ENCODE measurements at regions not wholly inside any gene's neighbourhood (a gene's known extent, or its start where the extent isn't known, plus 50 kb on each side); places are given as distances from the start of the nearest gene placed in this dataset.
A peak's percentile ranks its signal among the peaks of the same experiment; 100 is the strongest.

DNA sequence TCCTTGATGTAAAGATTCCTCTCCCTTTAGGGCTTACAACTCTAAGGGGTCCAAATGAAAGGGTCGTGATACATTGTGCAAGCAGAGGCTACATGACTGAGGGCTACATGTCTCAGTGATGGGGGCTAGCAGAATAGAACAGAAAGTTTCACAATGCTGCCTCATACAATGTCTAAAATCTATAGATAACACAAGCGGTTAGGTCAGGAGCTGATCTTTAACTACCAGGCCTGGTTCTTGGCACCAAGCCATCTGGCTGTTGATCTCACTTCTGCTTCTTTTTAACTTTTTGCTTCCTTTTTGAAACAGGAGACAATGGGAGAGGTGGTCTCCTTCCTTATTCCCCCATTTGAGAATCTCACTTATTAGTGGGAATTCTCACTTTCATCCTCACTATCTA lies 710.2 kb downstream of the AMY1C start:
- no peak overlapping the region for H3K27ac Mint-ChIP-seq
- no peak for DNase-seq
- no peak for ATAC-seq (replicated peaks)
- H3K27me3 Mint-ChIP-seq: no peaks in the 10 kb centered on the region
- H3K4me3 Mint-ChIP-seq: no peak overlapping the region
- H3K36me3 Mint-ChIP-seq: no peaks in the 10 kb centered on the region
- H3K4me1 Mint-ChIP-seq: no peaks in the 10 kb centered on the region
- H3K9me3 Mint-ChIP-seq: peaks cover 13 to 21% of the 10 kb centered on the region in 2 donors

DNA sequence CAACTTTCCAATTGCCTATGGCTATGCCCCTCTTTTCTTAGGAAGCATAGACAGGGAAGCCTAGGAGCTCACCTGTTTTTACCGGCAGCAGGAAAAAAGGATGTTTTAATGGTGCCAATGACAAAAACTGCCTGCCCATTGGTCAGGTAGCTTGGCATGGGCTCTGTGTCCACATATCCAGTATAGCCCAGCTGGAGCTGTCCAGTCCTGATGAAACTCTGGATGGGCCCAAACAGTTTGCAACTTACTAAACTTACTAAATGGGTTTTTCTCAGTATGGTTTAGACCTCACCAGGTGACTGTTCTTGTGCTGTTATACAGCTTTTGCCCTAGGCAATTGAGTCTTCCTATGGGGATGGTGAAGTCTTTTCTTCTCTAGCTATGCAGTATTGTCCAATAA lies 711.2 kb downstream of the AMY1C start:
- Mint-ChIP-seq H3K9me3 (peaks cover 13 to 21% of the 10 kb centered on the region in 2 donors), H3K27ac (no peak overlapping the region), H3K4me3 (no peak overlapping the region), H3K4me1 (no peaks in the 10 kb centered on the region), H3K27me3 (no peaks in the 10 kb centered on the region), H3K36me3 (no peaks in the 10 kb centered on the region)
- ATAC-seq (replicated peaks) (no peak), DNase-seq (no peak)

DNA sequence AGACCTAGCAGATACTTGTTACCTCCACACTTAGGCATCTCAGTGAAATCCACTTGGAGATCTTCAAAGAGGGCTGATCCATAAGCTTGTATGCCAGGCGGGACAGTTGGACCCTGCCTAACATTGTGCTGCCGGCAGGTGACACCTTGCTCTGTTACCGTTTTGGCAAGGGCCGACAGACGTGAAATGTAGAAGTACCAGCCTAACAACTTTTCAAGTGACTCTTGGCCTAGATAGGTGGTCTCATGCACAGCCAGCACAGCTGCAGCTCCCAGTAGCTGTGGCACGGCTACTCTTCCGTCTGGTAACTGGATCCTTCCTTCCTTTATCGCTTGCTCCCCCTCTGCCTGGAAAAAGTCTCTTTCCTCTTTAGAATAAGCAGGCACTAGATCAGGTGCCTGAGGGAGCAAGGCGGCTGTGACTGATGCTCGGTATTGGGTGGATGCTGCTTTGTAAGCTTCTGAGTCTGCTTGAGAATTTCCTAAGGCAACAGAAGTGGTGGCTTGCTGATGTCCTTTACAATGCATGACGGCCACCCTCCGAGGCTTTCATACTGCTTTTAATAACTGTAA lies 713.5 kb downstream of the AMY1C start:
- DNase-seq (no peak), ATAC-seq (replicated peaks) (no peak)
- H3K27ac Mint-ChIP-seq: no peak overlapping the region
- peaks cover 6 to 9% of the 10 kb centered on the region in 2 donors for H3K4me1 Mint-ChIP-seq
- peaks cover 24 to 32% of the 10 kb centered on the region in 2 donors for H3K9me3 Mint-ChIP-seq
- peaks cover 0 to 3% of the 10 kb centered on the region in 2 donors for H3K36me3 Mint-ChIP-seq
- H3K4me3 Mint-ChIP-seq: no peak overlapping the region
- H3K27me3 Mint-ChIP-seq: no peaks in the 10 kb centered on the region

DNA sequence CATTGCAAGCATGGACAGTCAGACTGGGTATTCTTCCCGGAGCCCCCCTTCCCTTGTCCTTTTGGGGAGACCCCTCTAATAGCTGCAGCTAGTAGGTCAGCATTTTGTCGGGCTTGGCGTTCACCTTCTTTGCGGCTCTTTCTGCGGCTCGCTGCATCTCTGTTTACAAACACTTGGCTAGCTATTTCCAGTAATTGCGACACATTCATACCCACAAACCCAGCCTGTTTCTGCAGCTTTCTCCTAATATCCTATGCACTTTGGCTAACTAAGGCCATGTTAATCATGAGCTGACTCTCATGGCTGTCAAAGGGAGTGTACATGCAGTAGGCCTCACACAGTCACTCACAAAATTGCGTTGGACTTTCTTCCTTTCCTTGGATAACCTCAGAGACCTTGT lies 716.4 kb downstream of the AMY1C start:
- H3K4me3 Mint-ChIP-seq: no peak overlapping the region
- peaks cover 6 to 9% of the 10 kb centered on the region in 2 donors for H3K4me1 Mint-ChIP-seq
- ATAC-seq (replicated peaks) (no peak), DNase-seq (no peak)
- H3K27me3 Mint-ChIP-seq: no peaks in the 10 kb centered on the region
- H3K27ac Mint-ChIP-seq: no peak overlapping the region
- peaks cover 17% of the 10 kb centered on the region in 2 donors for H3K9me3 Mint-ChIP-seq
- H3K36me3 Mint-ChIP-seq: peaks cover 0 to 3% of the 10 kb centered on the region in 2 donors

DNA sequence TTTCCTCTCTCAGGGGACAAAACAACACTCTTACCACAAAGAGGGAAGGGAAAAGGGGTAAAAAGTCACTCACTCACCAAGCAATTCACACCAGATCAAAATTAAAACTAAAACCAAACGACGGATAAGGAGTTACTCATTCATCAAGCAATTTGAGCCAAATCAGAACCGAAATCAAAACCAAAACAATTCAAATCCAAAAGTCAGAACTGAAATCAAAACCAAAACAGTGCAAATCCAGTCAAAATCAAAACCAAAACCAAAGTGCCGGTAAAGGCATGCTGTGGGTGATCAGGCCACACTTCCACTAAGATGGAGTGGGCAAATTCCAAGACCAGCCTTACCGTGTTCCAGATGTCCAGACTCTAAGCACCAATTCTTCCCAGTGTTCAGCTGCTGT lies 717.9 kb downstream of the AMY1C start:
- peak; percentile 22 to 47 for ATAC-seq (replicated peaks)
- peaks cover 17% of the 10 kb centered on the region in 2 donors for H3K9me3 Mint-ChIP-seq
- H3K36me3 Mint-ChIP-seq: peaks cover 0 to 3% of the 10 kb centered on the region in 2 donors
- peaks cover 6 to 9% of the 10 kb centered on the region in 2 donors for H3K4me1 Mint-ChIP-seq
- H3K27me3 Mint-ChIP-seq: no peaks in the 10 kb centered on the region
- peak overlapping the region; percentile 72 for H3K27ac Mint-ChIP-seq
- peak overlapping the region in 1 of 2 donors; percentile 61 for H3K4me3 Mint-ChIP-seq
- DNase-seq: no peak

DNA sequence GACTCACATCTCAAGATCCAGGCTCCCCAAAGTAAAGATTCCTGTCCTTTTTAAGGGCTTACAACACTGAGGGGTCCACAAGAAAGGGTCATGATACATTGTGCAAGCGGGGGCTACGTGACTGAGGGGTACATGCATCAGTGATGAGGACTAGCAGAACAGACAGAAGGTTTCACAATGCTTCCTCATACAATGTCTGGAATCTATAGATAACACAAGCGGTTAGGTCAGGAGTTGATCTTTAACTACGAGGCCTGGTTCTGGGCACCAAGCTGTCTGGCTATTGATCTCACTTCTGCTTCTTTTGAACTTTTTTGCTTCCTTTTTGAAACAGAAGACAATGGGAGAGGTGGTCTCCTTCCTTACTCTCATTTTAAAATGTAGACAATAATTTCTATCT lies 718.6 kb downstream of the AMY1C start:
- Mint-ChIP-seq H3K27me3 (no peaks in the 10 kb centered on the region), H3K27ac (peak overlapping the region; percentile 37), H3K9me3 (peaks cover 17% of the 10 kb centered on the region in 2 donors), H3K4me3 (no peak overlapping the region), H3K36me3 (peaks cover 0 to 3% of the 10 kb centered on the region in 2 donors), H3K4me1 (peaks cover 6 to 9% of the 10 kb centered on the region in 2 donors)
- ATAC-seq (replicated peaks) (peak; percentile 66 to 69), DNase-seq (no peak)

DNA sequence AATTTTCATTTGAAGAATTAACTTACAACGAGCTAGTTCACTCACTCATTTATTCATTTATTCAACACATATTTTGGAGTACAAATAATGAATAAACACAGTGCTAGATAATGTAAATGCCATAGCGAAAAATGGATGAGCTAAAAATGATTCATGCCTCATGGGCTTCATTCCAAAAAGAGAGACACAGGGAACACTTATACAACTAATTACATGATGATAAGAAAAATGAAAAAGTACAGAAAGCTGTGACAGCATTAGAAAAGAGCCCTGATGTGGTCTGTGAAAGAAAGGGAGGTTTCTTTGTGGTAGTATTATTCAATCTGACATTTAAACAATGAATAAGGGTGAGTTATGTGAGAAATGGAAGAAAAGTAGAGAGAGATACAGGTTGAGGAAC lies 726.4 kb downstream of the AMY1C start:
- no peaks in the 10 kb centered on the region for H3K4me1 Mint-ChIP-seq
- H3K36me3 Mint-ChIP-seq: no peaks in the 10 kb centered on the region
- ATAC-seq (replicated peaks) (no peak), DNase-seq (no peak)
- H3K9me3 Mint-ChIP-seq: peaks cover 0 to 4% of the 10 kb centered on the region in 2 donors
- H3K27ac Mint-ChIP-seq: no peak overlapping the region
- H3K4me3 Mint-ChIP-seq: no peak overlapping the region
- no peaks in the 10 kb centered on the region for H3K27me3 Mint-ChIP-seq

DNA sequence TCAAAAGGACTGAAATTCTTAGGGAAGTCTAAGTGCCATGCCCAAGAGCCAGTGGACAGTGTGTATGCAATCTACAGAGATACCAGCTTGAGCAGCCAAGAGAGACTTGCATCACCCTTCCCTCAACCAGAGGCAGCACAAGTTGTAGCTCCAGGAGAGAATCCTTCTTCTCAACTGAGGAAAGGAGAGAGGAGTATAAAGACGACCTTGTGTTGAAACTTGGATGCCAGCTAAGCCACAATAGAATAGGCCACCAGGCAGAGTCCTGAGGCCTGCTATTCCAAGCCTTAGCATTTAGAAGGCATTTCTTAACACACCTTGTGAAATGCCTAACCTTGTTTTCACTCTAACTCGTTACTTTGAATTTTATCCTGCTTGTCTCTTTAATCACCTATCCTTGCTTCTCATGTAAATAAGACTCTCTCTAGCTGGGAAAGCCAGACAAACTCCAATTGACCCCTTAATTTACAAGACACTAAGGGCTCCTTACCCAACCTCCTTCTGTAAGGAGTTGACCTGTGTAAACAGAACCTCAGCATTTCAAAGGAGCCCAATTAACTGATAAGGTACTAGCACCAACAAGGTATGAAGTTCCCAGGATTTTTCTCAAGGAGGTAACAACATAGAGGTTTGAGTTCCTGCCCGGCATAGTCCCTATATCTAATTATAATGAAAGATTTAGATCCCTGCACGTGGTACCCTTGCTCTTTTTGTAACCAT lies 738.8 kb downstream of the AMY1C start:
- Mint-ChIP-seq H3K27me3 (no peaks in the 10 kb centered on the region), H3K4me3 (no peak overlapping the region), H3K27ac (no peak overlapping the region), H3K4me1 (no peaks in the 10 kb centered on the region), H3K36me3 (no peaks in the 10 kb centered on the region), H3K9me3 (peaks cover 0 to 3% of the 10 kb centered on the region in 2 donors)
- DNase-seq: no peak
- ATAC-seq (replicated peaks): no peak

DNA sequence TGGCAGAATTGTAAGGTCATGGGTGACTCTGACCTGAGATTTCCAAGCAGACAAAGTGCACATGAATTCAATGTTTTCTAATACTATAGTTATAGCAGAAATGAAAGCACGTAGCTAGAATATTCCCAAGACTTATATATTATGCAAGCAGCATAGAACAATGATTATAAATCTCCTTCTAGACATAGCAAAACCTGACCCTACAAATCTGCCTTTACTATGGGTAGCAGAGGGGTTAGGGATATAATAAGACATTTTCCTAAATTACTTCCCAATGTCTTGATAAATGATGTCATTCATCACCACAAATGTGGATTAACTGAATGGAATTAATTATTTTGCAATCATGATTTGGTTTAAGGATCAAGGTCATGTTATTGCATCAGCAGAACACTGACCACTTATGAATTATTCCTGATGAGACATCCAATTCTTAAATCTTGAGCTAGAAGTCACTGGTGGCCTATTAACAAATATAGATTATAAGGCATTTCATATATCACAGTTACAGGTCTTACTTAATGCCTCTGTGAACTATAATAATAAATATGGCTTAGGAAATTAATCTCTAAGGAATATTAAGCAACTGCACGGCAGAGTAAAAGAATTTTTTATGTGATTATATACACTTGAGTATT lies 776.6 kb downstream of the AMY1C start:
- ATAC-seq (replicated peaks) (no peak), DNase-seq (no peak)
- H3K4me1 Mint-ChIP-seq: no peaks in the 10 kb centered on the region
- H3K4me3 Mint-ChIP-seq: no peak overlapping the region
- no peaks in the 10 kb centered on the region for H3K27me3 Mint-ChIP-seq
- H3K36me3 Mint-ChIP-seq: no peaks in the 10 kb centered on the region
- peaks cover 0 to 1% of the 10 kb centered on the region in 2 donors for H3K9me3 Mint-ChIP-seq
- H3K27ac Mint-ChIP-seq: no peak overlapping the region

DNA sequence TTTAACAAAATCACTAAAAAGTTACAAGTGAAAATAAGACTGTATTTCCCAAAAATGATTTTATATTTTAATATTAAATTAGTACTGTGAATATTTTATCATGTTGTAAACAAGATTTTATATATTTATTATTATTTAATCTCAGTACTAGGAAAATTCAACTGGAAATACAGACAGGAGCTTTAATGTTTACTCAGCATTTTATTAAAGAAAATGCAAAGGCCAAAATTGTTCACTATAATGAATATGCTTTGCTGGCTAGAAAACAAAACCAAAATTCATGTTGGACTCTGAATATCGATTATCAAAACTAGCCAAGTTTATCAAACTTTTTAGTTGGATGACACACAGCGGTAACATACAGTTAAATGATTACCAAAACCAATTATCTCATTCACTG lies 782.3 kb downstream of the AMY1C start:
- DNase-seq (no peak), ATAC-seq (replicated peaks) (no peak)
- Mint-ChIP-seq H3K9me3 (peaks cover 0 to 2% of the 10 kb centered on the region in 2 donors), H3K36me3 (no peaks in the 10 kb centered on the region), H3K27me3 (no peaks in the 10 kb centered on the region), H3K27ac (no peak overlapping the region), H3K4me3 (no peak overlapping the region), H3K4me1 (no peaks in the 10 kb centered on the region)

DNA sequence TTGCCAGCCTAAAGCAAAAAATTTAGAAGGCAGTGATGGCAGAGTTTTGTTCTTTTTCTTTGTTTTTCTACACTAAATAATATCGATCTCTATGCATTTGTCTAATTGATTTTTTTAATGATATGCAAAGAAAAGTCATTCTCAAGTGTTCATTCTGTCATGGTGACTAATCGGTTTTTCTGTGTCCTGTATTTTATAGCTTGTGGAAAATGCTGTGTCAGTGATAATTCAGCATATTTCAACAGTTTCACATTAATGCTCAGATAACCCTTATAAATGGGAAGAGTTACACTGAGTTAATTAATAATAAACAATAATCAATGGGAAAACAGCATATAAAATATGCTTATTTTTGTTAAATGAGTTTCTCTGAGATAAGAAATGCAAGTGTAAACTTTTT lies 824.9 kb downstream of the AMY1C start:
- no peaks in the 10 kb centered on the region for H3K36me3 Mint-ChIP-seq
- no peaks in the 10 kb centered on the region for H3K27me3 Mint-ChIP-seq
- H3K4me1 Mint-ChIP-seq: no peaks in the 10 kb centered on the region
- ATAC-seq (replicated peaks): no peak
- DNase-seq: no peak
- no peak overlapping the region for H3K4me3 Mint-ChIP-seq
- H3K27ac Mint-ChIP-seq: no peak overlapping the region
- H3K9me3 Mint-ChIP-seq: no peaks in the 10 kb centered on the region

DNA sequence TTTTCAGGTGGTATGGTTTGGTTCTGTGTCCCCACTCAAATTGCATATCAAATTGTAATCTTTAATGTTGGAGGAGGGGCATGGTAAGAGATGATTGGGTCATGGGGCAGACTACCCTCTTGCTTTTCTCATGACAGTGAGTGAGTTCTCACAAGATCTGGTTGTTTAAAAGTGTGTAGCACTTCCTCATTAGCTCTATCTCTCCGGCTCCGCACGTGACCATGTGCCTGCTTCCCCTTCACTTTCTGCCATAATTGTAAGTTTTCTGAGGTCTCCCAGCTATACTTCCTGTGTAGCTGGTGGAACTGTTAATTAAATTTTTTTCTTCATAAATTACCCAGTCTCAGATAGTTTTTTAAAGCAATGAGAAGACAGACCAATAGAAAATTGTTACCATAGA lies 843.2 kb downstream of the AMY1C start:
- DNase-seq (peak; percentile 28), ATAC-seq (replicated peaks) (peak; percentile 74 to 81)
- Mint-ChIP-seq H3K27me3 (no peaks in the 10 kb centered on the region), H3K4me3 (peak overlapping the region; percentile 37 to 43), H3K9me3 (peaks cover 0 to 8% of the 10 kb centered on the region in 2 donors), H3K4me1 (peaks cover 12 to 19% of the 10 kb centered on the region in 2 donors), H3K36me3 (no peaks in the 10 kb centered on the region), H3K27ac (peak overlapping the region; percentile 93)

DNA sequence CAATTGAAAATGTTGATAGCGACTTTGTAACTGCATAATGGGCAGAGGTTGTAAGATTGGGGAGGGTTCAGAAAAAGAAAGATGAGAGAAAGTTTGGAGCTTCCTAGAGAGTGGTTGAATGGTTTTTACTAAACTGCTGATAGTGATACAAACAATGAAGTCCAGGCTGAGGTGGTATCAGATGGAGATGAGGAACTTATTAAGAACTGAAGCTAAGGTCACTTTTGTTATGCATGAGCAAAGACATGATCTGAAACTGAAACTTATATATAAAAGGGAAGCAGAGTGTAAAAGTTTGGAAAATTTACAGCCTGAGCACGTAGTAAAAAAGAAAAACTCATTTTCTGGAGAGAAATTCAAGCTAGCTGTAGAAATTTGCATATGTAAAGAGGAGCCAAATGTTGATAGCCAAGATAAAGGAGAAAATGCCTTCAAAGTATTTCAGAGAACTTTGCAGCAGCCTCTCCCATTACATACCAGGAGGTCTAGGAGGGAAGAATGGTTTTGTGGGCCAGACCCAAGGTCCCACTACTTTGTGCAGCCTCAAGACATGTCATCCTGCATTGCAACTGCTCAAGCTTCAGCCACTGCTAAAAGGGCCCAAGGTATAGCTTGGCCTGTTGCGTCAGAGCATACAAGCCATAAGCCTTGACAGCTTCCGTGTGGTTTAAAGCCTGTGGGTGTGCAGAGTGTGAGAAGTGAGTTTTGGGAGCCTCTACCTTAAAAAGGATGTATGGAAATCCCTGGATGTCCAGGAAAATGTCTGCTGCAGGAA lies 843.9 kb downstream of the AMY1C start:
- Mint-ChIP-seq H3K27me3 (no peaks in the 10 kb centered on the region), H3K27ac (peak overlapping the region; percentile 93), H3K4me3 (peak overlapping the region; percentile 1 to 43), H3K9me3 (peaks cover 0 to 8% of the 10 kb centered on the region in 2 donors), H3K4me1 (peaks cover 12 to 19% of the 10 kb centered on the region in 2 donors), H3K36me3 (no peaks in the 10 kb centered on the region)
- DNase-seq (no peak), ATAC-seq (replicated peaks) (peak; percentile 90)

DNA sequence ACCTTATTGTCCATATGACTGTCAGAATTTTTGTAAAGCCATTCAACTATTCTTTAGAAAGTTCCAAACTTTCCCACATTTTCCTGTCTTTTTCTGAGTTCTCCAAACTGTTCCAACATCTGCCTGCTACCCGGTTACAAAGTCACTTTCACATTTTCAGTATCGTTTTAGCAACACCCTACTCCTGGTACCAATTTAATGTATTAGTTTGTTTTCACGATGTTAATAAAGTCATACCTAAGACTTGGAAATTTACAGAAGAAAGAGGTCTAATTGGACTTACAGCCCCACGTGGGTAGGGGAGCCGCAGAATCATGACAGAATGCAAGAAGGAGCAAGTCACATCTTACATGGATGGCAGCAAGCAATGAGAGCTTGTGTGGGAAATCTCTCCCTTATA lies 867.8 kb downstream of the AMY1C start:
- DNase-seq (no peak), ATAC-seq (replicated peaks) (no peak)
- H3K4me1 Mint-ChIP-seq: no peaks in the 10 kb centered on the region
- no peaks in the 10 kb centered on the region for H3K36me3 Mint-ChIP-seq
- no peak overlapping the region for H3K27ac Mint-ChIP-seq
- peaks cover 8 to 16% of the 10 kb centered on the region in 2 donors for H3K9me3 Mint-ChIP-seq
- no peak overlapping the region for H3K4me3 Mint-ChIP-seq
- H3K27me3 Mint-ChIP-seq: no peaks in the 10 kb centered on the region

All from stimulated activated naive B cell treated with anti-CD40 and anti-IgM and Interleukin-4, amounts not matched to agents 10 μg/mL and 1 μg/mL and 100 μg/mL, for 72 hours (primary cell).